ENCODE measurements at regions not wholly inside any gene's neighbourhood (a gene's known extent, or its start where the extent isn't known, plus 50 kb on each side); places are given as distances from the start of the nearest gene placed in this dataset.

DNA sequence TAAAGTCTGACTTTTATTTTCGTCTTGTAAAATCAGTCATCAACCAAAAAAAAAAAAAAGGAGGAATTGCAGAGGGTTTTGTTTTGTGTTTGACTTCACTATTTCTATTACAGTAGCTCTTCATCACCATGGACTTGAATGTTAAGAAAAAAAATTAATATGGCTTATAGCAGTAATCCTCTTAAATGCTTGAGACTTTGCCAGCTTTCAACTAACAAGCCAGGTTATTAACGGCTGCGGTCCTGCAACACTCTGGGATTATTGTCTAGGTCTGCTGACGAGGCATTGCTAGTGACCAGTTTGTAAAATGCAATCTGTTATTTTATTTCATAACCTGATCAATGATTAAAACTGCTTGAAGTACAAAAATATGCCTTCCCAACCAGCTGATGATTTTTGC lies 647.2 kb upstream of the KLHL1 start:
- POLR2A ChIA-PET: no interaction called here

More for the DNA sequence above, 647.2 kb upstream of the KLHL1 start:
- no peak overlapping the region for H2AFZ ChIP-seq (ENCODE audit: low read depth, low read length)
- no peaks in the 10 kb centered on the region for H4K20me1 ChIP-seq (replicated peaks; ENCODE audit: control insufficient read depth, extremely low read depth, insufficient read depth, low read length)
- DNase-seq (ENCODE audit: low read depth, low spot score) (no peak), FAIRE-seq (no peak)
- intact Hi-C loops (cut with micrococcal nuclease): no loop called here
- no peaks in the 10 kb centered on the region for H3K4me1 ChIP-seq (ENCODE audit: control insufficient read depth, extremely low read depth, insufficient read depth, low read length)
- TF ChIP-seq MYC (IDR thresholded peaks at IDR 0.05; ENCODE audit: low read depth, low read length) (no peak), GATA2 (IDR thresholded peaks at IDR 0.05; ENCODE audit: insufficient read depth, insufficient read length, low read depth, low read length) (no peak), FOS (IDR thresholded peaks at IDR 0.05; ENCODE audit: borderline replicate concordance, insufficient read depth, low read length) (no peak), EZH2 (IDR thresholded peaks at IDR 0.05; ENCODE audit: borderline replicate concordance, low read depth, low read length, severe bottlenecking) (no peak), POLR2A (IDR thresholded peaks at IDR 0.05; ENCODE audit: low read depth, low read length) (no peak), MAX (IDR thresholded peaks at IDR 0.05; ENCODE audit: insufficient read depth, insufficient read length) (no peak), JUN (IDR thresholded peaks at IDR 0.05; ENCODE audit: borderline replicate concordance, insufficient read depth, insufficient read length, low read depth) (no peak), POLR2AphosphoS5 (IDR thresholded peaks at IDR 0.05; ENCODE audit: insufficient read depth, low read depth, low read length) (no peak)
- TF ChIP-seq, protein P1, sequence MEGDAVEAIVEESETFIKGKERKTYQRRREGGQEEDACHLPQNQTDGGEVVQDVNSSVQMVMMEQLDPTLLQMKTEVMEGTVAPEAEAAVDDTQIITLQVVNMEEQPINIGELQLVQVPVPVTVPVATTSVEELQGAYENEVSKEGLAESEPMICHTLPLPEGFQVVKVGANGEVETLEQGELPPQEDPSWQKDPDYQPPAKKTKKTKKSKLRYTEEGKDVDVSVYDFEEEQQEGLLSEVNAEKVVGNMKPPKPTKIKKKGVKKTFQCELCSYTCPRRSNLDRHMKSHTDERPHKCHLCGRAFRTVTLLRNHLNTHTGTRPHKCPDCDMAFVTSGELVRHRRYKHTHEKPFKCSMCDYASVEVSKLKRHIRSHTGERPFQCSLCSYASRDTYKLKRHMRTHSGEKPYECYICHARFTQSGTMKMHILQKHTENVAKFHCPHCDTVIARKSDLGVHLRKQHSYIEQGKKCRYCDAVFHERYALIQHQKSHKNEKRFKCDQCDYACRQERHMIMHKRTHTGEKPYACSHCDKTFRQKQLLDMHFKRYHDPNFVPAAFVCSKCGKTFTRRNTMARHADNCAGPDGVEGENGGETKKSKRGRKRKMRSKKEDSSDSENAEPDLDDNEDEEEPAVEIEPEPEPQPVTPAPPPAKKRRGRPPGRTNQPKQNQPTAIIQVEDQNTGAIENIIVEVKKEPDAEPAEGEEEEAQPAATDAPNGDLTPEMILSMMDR (IDR thresholded peaks at IDR 0.05; ENCODE audit: extremely low read depth in 1 of 2, insufficient read depth in 1 of 2, low read depth in 1 of 2, low read length in 2 of 2): no peak
- H3K27me3 ChIP-seq (ENCODE audit: control insufficient read depth in 2 of 2, insufficient read depth in 2 of 2, low read length in 2 of 2): no peaks in the 10 kb centered on the region
- H3K36me3 ChIP-seq (ENCODE audit: control insufficient read depth in 2 of 2, extremely low read depth in 1 of 2, insufficient read depth in 2 of 2, low read length in 2 of 2): no peaks in the 10 kb centered on the region
- H3K79me2 ChIP-seq (ENCODE audit: control insufficient read depth, insufficient read depth, low read length): no peaks in the 10 kb centered on the region
- no peak overlapping the region for H3K9ac ChIP-seq (replicated peaks; ENCODE audit: extremely low read depth, insufficient read depth, low read length)
- no TSS peak for BruUV-seq (replicated peaks)
- no peak overlapping the region for H3K4me3 ChIP-seq (replicated peaks in 1 of 3; ENCODE audit: insufficient read depth in 1 of 3, low read depth in 1 of 3, low read length in 3 of 3)
- dilution Hi-C loops (cut with MboI; ENCODE audit: extremely low pct_ligation_motif_present, low sequenced_read_pairs): no loop called here
- no peak overlapping the region for H3K27ac ChIP-seq (ENCODE audit: insufficient read depth, low read depth, low read length)
- no peak overlapping the region for H3K4me2 ChIP-seq (ENCODE audit: insufficient read depth, low read length)
- CTCF ChIA-PET: interaction anchor here (0.8 to 1.1 kb wide), 2 partner anchors 8 to 11 kb away, joined by 3 to 4 read pairs; no protein-coding TSS in a partner anchor
- no peaks in the 10 kb centered on the region for H3K9me1 ChIP-seq (replicated peaks; ENCODE audit: control insufficient read depth, extremely low read depth, insufficient read depth, low read length)
- no peaks in the 10 kb centered on the region for H3K9me3 ChIP-seq (replicated peaks; ENCODE audit: control insufficient read depth, insufficient read depth, low read length)
